AG10803 (cell line): ENCODE measurements at regions not wholly inside any gene's neighbourhood (a gene's known extent, or its start where the extent isn't known, plus 50 kb on each side); places are given as distances from the start of the nearest gene placed in this dataset.

Experiments
- DNase-seq: peaks from one replicate; pipeline ENCODE4 v3.0.0; 2010; ENCODE audit warnings: low read depth
- H3K4me3 ChIP-seq: 2 replicates; pipeline ENCODE4 v1.5.1; 2011; ENCODE audit warnings: mild to moderate bottlenecking, low read length, control low read depth
- TF ChIP-seq, protein P1 (sequence below): conservative IDR thresholded peaks from 2 replicates; pipeline ENCODE4 v1.5.1; 2011; ENCODE audit warnings: mild to moderate bottlenecking, low read length, control low read depth, inconsistent platforms

DNA sequence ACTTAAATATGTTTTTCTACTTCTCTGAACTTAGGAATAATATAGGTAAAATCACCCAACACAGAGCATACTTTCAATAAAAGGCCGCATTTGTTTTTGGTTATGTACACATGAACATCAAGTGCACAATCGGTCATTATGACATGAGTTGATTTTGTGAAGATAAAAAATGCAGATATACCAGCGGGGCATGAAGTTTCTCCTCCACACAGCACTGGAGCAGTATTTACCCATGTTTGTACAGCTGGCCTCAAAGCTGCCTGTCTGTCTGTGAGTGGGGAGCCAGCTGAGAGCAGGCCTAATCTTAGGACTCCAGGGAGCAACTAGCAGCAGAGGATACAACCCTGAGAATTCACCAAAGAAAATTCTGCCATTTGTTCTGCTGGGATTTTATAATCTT is 206.5 kb downstream of the TPBG start:
- DNase-seq = no peak
- TF ChIP-seq, protein P1, sequence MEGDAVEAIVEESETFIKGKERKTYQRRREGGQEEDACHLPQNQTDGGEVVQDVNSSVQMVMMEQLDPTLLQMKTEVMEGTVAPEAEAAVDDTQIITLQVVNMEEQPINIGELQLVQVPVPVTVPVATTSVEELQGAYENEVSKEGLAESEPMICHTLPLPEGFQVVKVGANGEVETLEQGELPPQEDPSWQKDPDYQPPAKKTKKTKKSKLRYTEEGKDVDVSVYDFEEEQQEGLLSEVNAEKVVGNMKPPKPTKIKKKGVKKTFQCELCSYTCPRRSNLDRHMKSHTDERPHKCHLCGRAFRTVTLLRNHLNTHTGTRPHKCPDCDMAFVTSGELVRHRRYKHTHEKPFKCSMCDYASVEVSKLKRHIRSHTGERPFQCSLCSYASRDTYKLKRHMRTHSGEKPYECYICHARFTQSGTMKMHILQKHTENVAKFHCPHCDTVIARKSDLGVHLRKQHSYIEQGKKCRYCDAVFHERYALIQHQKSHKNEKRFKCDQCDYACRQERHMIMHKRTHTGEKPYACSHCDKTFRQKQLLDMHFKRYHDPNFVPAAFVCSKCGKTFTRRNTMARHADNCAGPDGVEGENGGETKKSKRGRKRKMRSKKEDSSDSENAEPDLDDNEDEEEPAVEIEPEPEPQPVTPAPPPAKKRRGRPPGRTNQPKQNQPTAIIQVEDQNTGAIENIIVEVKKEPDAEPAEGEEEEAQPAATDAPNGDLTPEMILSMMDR = no peak
- H3K4me3 ChIP-seq = no peak overlapping the region

DNA sequence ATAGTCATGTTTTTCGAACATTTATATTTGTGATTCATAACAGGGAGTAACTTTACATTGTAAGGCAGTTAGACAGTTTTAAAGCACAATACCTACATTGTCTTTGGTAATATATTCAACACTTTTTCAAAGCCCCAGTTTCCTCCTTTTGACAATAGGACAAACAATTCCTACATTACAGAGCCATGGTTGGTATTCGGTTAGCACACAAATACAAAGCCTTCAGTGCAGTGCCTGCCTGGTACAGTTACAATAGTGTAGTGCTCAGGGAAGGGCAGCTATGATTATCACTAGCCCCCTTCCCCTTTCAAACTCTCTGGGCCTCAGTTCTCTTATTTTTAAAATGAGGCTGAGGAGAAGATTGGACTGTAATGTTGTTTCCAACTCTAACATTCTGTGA is 207.8 kb downstream of the TPBG start:
- no peak overlapping the region for H3K4me3 ChIP-seq
- TF ChIP-seq, protein P1 = no peak
- no peak for DNase-seq

DNA sequence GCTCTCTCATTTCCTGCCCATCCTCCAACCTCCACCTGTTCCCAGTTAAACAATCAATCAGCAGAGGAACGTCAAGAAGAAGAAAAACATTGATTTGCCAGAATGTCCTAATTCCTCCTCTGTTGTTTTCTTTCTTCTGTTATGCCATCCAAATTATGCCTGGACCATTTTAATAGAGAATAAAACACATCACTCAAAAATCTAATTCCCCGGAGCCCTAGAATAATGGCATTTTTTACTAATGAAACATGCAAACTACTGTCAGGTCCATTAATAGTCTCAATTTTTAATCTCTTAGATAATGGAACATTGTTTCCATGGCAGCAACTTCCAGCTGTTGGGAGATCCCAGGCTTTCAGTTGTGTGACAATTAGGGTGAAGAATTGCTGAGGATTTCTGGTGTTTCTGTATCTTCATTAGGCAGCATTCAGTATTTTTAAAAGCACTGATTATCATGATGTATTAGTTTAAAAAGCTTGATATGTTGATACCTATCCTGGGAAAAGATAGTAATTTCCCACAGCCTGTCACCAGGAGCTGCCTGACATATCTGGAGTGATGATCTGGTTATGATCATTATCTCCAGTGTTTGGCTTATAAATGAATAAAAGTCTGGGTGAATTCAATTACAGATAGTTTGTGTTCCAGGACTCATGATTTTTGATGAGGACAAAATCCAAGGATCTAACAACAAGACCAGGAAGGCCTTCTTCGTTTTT is 209.8 kb downstream of the TPBG start:
- DNase-seq = no peak
- H3K4me3 ChIP-seq = no peak overlapping the region
- TF ChIP-seq, protein P1 = no peak

DNA sequence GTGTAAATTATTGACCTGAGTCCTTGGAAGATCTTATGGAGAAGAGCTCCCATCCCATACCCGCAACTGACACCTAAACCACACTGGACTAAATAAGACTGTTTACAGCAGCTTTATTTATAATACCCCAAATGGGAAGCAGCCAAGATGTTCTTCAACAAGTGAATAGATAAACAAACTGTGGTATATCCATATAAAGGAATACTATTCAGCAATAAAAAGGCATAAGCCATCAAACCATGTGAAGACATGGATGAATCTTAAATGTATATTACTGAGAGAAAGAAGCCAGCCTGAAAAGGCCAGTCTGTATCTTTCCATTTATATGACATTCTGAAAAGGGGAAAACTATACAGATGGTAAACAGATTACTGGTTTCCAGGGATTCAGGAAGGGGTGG is 212.7 kb downstream of the TPBG start:
- TF ChIP-seq, protein P1 = no peak
- DNase-seq = no peak
- H3K4me3 ChIP-seq = no peak overlapping the region

DNA sequence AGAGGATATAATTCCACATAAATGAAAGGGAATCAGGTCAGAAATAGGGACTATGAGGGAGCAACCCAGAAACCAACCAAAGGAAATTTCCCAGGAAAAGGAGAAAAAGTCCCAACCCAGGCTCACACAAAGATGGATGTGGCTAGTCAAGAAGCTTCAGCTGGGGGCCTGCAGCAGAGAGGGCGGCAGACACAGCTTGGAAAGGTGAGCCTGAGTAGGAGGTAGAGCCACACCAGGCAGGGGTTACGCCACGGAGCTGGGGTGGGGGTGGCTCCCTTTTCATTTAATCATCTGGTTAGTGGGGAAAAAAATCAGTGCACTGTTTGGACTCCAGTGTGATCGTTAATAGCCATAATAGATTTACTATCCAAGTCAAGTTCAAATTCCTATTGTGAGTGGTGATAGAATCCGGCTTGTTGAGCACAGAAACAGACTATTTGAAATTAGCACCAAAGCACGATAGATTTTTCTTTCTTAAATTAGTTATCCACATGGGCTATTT is 220.6 kb downstream of the TPBG start:
- TF ChIP-seq, protein P1 = no peak
- no peak for DNase-seq
- no peak overlapping the region for H3K4me3 ChIP-seq

DNA sequence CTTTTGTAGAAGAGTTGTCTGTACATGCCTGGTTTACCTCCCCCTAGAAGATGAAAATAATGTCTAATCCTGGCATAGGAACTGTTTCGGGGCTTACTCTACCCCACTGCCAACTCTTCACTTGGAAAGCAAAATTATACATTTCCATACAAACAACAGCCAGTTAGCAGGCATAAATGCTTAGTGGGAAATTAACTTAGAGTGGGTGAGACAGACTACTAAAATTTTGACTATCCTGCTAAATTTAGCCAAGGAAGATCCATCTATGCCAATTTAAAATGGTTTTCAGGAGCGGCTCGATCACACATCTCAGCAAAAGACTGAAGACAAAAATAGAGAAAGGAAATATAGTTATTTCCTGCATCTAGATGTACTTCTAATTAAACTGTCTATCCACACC is 221.2 kb downstream of the TPBG start:
- TF ChIP-seq, protein P1 = no peak
- H3K4me3 ChIP-seq = no peak overlapping the region
- DNase-seq = no peak

DNA sequence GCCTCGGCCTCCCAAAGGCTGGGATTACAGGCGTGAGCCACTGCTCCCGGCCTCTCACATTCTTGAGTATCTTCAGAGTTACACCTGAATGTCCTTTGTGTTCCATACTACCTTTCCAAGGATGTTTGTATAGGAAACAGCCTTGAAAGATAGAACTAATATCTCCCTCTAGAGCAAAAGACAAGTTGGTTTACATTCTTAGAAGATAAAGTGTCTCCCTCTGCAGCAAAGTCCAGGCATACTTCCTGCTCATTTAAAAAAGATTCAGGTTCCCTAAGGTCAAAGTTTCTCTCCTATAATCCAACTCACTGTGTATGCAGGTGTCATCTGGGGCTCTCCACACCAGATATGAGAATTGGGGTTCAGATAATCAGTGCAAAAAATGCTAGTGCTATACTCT is 224.4 kb downstream of the TPBG start:
- no peak for DNase-seq
- no peak overlapping the region for H3K4me3 ChIP-seq
- TF ChIP-seq, protein P1 = no peak
